Ammon's horn (tissue), 1 donor: ENCODE measurements at regions not wholly inside any gene's neighbourhood (a gene's known extent, or its start where the extent isn't known, plus 50 kb on each side); places are given as distances from the start of the nearest gene placed in this dataset.
"Not testable (repeated sequence)": the region's sequence is repeated elsewhere in the genome, so short reads cannot be mapped to it uniquely, and the experiment has no call there.

Experiments used
- DNase-seq: peaks from one replicate; pipeline ENCODE4 v3.0.0-alpha.2; 2016; ENCODE audit warnings: low spot score

DNA sequence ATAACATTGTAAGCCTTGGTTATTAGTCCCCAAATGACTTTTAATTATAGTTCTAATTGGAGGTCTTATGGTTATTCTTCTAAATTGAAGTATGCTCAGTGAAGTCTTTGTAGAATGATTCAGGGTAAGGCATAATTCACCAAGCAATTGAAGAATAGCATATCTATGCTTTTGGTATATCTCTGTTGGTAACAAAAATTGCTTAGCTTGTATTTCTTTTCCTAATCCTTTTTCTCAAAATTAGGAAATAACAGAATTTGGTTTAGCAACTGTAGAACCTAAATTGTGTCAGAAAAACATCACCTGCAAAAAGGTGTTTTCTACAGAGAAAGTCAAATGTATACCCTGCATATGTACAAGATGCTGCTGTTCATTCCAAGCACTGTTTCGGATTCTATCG, 189.2 kb upstream of the EPHA4 start:
- no peak for DNase-seq

DNA sequence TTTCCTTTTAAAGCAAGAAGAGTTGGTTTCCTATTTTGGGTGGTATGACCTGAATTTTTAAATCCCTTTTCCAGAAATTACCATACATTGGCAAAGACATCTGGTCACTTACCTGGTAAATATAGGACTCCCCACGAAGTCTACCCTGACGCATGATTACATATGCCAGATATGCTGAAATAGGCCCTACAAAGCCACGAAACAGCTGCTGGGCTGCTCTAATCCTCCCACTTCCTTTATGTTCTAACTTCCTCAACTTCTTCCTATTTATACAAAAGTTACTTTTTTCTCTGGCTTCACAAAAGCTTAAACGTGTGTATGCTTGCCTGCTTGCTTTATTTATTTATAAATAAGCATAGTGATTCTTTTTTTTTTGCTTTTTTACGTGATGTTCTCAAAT, 186.0 kb upstream of the EPHA4 start:
- no peak for DNase-seq

DNA sequence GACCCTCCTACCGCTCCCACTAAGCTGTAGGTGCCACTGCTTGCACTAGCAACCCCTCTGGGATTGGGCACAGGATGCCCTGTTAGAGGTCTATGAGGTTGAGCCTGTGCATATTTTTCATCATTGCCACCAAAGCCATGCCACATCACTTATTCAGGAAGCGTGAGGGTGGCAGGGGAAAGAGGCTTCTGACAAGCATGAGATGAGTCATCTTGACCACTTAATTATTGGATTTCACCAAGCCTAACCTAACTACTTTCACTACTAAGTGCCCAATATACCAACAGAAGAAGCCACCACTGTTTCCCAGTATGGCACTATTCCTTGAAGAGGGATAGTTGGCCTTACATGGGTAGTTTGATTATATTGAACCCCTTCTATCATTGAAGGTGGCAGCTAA, 181.3 kb upstream of the EPHA4 start:
- DNase-seq: no peak

DNA sequence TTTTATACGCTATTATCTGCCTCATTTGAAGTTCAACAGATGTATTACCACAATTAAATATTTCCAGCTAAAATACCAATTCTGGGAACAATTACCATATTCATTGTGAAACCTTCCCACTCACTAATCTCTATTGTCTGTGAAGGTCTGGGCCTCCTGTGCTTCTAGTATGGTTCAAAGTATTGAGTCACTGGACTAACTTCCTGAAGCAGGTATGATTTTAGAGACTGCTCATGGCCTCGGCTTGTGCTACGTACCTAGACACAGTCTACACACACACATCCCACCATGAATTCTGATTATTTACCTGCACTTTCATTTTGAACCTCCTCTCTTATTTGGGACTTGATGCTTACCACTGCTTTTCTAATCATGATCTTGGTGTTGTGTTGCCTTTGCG, 180.7 kb upstream of the EPHA4 start:
- DNase-seq: no peak

DNA sequence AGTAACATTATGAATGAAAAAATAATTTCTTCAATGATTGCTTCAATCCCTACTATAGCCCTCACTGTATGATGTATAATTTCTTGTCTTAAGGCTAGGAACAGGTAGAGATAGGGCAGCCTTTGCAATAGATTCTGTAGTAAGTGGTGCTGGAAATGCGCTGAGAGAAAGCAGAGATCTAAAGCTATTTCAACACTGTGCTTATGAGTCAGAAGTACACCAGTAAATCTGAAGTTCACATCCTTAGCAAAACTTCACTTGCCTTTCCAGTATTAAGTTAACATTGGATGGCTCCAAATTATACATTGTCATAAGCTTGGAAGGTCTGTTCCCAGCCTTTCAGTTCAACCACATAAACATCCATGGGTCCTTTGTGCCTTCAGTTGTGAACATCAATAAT, 178.2 kb upstream of the EPHA4 start:
- no peak for DNase-seq

DNA sequence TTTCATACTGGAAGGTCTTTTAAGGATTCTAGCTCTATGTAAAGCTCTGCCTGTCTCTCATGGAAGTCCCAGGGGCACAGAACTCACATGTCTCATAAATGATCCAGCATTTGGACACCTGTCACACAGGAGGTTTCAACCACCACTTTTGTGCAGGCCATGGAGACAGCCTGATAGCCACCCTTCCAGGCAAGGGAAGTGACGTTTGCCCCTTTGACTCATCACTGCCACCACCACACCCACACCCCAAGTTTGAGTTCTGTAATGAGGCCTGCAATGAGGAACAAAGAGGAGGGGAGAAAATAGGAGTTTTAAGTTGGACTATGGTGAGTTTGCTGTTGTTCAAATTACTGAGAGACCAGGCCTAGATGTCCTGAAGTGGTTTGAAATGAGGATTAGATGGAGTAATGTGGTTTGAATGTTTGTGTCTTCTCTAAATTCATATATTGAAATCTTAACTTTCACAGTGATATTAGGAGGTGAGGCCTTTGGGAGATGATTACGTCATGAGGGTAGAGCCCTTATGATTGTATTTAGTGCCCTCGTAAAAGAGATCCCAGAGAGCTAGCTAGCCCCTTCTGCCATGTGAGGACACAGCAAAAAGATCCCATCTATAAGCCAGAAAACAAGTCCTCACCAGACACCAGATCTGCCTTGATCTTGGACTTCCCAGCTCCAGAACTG, 175.3 kb upstream of the EPHA4 start:
- DNase-seq: no peak

DNA sequence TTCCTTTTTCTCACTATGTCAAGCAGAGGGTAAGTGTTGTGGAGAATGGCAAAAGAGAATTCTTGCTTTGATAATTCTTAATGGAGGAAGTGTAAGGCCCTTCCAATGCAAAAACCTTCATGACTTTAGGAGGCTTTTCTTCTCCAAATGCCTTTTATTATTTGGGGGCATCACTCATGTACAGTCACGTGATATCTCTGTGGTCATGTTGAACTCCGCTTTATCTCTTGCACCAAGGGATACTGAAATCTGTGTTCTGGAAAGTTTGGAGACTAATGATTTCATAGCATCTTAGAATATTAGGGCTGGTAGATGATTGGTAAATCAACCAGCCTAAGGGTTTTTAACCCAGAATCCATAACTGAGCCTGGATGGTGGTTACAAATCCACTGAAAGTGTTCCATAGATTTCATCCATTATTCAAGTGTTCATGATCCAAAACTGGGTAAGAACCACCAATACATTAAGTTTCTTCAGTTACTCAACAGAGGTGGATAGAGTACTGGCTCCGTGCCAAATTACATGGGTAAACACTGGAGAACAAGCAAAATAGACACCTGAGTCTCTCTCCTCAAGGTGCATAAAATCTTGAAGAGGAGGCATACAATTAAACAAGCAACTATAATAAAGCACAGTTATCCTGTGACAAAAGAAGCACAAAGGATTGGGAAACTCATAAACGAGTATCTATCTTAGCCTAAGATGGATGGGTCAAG, 169.6 kb upstream of the EPHA4 start:
- no peak for DNase-seq

DNA sequence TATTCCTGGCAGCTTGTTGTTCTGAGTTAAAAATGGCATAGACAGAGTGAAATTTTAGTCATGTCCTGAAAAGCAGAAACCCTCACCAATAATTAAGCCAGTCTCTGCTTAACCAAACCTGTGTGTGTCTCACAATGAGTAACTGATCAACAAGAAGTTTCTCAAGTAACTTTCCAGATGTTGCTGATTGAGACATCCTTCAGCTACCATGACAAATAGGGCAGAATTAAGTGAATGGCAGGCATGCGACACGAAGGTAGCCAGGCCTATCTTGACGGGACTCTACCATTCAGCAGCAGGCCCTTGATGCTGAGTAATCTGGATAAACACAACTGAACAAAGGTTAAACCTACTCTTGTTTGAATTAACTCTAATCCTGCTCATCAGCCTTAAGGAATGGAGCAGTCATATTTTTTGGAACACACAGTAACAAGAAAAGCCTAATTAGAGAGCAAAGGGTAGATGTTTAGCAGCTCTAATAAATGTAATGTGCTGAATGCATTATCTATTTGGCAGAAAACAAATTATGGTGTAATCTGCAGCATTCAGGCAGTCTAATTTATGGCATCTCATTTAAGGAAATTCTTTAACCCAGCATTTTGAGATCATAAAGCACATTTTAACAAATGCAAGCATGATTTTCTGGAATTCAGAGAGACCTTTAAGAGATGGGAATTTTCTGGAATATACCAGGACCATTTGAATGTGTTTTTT, 159.5 kb upstream of the EPHA4 start:
- DNase-seq: no peak

DNA sequence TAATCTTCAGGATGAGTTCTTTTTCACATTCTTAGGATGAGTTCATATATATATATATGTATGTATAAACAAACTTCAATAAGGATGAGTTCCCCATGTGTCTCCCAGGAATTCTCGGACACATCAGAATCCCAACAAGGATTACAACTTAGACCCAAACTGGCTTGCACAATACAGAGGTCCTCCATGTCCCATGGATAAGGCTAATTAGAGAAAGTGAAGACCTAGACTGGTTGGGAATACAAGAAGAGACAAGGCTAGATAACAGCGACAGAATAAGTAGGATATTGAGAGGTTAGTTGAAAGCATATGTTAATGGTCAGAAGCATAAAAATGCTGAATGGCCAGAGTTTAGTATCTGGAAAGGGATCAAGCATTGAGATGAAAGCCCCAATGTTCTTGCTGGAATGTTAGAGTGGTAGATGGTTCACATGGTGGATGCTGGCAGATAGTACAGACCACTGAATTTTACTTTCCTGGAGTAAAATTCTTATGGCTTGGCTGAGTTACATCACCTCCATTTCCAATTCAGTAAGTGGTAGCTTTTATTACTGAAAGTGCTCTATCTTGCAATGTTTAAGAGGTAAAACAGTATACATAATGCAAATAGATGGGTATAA, 154.9 kb upstream of the EPHA4 start:
- DNase-seq: no peak

DNA sequence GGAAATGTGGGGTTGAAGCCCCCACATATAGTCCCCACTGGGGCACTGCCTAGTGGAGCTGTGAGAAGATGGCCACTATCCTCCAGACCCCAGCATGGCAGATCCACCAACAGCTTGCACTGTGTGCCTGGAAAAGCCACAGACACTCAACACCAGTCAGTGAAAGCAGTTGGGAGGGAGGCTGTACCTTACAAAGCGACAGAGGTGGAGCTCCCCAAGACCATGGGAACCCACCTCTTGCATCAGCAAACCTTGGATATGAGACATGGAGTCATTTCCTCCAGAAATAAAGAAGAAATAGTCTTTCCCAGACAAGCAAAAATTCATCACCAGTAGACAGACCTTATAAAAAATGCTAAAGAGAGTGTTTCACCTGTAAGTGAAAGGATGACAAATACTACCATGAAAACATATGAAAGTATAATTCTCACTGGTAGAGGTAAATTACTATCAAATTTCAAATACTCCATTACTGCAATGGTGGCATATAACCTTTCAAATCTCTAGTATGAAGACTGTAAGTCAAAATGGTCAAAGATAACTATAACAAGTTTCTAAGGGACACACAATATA, 152.6 kb upstream of the EPHA4 start:
- DNase-seq: no peak

DNA sequence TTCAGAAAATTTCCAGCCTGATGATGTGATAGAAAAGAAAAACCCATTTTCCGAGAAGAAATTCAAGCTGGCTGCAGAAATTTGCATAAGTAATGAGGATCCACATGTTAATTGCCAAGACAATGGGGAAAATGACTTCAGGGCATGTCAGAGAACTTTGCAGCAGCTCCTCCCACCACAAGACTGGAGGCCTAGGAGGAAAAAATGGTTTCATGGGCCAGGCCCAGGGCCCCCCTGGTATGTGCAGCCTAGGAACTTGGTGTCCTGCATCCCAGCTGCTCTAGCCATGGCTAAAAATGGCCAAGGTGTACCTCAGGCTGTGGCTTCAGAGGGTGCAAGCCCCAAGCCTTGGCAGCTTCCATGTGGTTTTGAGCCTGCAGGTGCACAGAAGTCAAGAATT, 152.0 kb upstream of the EPHA4 start:
- DNase-seq: not testable (repeated sequence)

DNA sequence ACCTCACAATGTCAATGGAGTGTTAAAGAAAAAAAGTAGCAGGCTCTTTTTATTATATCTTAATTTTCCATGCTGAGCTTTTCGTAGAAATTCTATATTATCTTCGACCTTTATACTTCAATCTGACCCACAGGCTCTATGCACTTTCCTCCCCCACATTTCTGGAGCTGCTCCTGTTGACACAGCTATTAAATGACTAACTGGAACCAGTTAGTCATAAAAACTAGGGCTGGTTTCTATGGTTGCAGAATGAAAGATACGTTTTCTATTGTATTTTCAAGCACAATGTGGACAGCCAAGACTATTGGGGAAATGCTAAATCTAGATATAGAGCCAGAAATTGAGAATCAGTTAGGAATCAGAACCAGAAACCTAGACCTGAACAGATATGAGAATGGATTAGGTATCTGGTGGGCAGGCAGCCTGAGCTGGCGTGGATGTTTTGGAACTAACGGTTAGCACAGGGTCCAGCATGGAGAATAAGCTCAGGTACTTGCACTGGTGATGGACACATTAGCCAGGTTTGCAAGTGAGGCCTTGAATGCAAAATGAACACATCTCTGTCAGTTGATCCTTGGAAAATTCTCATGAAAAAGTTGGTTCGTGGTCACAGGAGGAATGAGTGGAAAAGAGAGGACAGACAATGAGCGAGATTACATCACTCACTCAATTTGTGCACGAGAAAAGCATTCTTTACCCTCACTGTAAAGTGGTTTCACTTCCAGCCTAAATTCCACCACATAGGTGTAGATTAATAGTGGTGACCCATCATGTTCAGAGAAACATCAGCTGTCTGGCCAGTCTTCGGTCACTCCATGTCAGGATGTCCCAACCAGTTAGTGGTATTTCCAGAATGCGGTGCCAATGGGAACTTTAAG, 144.6 kb upstream of the EPHA4 start:
- no peak for DNase-seq

DNA sequence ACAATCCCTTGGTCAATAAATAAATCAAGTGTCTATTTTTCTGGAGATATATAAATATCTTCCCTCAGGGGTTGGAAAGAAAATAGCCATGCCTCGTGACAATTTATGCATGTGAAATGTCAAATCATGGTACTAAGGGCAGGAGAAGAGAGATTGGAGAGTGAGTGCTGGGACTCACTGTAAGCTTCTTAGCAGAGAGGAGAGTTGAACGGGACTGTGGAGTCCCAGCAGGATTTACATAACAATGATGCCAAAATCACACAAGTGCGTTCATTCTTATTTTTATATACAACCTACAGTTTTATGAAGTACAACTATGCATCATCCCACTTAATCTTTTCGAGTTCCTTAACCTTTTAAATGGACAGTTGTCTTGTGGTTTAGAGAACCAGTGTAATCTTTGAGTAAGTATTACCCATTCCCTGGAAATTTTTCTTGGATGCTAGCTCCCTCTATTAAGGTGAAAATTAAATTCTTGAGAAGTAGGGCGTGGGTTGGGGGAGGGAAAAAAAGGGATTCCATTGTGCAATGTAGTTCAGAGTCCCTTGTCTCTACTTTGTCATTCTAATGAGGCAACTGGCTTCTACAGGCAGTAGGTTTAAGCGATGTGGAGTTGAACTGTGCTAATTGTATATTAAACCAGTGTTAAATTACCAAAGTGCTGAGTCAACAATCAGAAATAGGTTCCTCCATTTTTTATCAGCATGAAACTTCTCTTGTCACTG, 143.6 kb upstream of the EPHA4 start:
- no peak for DNase-seq

DNA sequence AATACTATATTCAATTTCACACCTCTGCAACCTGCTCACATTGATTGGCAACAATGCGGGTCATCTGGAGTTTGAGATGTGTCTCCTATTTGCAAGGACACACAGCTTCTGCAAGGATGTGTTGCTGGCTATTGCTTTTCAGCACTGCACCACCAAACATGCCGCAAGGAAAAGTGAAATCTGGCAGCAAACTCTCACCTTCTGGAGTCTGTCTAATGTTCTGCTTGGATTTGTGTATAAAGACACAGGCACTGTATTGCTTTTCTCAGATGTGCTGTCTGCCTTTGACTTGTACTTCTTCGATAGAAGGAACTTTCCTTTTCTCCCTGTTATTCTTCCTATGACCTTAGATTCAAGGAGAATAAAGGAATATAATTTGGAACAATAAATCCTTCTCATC, 138.6 kb upstream of the EPHA4 start:
- DNase-seq: no peak

DNA sequence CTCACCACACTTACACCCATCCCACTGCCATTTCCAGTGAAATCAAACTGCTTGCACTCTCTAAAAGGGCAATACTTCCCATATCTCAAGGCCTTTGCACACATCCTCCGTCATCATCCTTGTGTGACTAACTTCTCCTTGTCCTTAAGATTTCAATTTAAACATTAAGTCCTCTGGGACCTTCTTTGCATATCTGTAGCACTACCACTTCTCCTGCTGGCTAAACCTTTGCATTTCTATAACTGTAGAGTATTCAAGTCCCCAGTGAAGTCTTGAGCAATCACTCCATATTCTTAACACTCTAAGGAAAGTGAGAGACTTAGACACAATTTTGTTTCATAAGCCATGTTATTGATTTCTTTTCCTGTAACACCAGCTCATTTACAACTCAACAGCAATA, 136.8 kb upstream of the EPHA4 start:
- no peak for DNase-seq

DNA sequence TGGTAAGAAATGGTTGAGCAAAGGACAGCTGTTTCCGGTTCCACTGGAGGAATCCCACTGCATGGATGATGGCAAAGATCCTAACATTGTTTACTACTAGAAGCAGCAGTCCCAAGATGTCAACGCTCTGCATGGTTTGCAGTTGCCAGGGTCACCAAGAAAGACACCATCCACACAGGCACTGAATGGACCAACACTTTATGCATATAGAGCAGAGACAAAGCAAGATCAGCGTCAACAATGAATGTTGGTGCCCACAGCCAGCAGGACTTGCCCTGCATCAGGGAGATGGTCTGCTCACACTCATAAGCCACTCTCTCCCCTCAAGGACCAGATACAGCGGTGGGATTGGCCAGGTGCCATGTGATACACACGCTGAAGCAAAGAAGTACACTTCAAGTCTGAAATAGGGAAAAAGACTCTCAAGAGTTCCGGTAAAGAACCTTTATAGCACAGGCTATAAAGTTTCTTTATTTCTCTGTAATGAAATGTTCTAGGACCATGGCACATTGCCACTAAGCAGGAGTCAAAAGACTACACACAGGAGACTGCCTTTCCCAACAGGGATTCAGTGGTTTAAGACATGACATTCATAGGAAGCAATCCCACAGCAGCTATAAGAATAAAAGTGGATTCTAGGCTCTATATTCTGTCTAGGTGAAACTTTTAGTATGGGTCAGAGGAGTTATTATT, 133.2 kb upstream of the EPHA4 start:
- DNase-seq: no peak

DNA sequence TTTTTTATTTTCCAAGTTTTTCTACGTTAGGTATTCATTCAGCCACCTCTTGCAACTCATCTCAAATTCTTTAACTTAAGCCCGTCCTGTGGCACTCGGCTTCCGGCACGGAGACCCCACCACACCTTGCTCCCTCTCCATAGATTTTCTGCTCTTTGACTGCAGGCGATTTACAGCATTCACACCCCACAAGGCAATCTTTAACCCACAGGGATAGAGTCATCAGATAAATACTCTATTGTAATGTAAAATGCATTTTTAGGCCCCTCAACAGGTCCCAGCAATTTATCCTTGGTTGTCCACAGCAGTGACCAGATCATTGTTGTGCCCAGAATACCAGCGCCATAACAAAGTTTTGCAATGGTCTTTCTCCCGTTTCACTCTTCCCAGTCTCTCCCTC, 132.3 kb upstream of the EPHA4 start:
- DNase-seq: no peak

DNA sequence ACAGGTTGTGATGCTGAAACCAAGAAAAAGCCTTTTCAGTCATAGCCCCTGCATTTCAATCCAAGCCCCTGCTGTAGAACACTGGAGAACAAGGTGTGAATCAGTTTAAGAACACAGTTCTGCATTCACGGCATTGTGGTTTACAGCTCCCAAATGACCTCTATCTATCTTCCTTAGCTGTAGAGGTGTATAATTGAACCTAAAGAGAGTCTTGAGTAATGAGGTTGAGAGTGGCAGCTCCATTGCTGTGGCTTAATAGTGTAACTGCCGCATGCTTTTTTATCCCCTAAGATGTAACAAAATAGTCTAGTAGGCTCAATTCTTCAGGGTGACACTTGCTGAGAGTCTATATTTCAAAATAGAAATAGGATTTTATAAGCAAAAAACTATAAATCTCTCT, 121.3 kb upstream of the EPHA4 start:
- no peak for DNase-seq

DNA sequence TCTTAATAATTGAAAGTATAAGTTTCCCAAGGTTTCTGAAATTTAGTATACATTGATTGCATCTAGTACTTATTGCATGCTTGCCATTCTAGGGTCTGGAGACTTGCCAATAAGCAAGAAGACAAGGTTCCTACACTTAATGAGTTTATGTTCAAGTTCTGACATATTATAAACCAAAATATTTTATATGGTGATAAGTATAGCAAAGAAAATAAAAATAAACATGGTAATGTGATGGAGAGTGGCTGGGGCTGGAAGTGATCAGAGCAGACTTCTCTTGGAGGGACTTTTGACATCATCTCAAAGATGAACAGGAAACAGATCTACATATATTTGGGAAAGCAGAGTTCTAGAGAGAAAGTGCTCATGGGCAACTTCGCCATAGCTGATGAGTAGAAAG, 119.5 kb upstream of the EPHA4 start:
- DNase-seq: no peak

DNA sequence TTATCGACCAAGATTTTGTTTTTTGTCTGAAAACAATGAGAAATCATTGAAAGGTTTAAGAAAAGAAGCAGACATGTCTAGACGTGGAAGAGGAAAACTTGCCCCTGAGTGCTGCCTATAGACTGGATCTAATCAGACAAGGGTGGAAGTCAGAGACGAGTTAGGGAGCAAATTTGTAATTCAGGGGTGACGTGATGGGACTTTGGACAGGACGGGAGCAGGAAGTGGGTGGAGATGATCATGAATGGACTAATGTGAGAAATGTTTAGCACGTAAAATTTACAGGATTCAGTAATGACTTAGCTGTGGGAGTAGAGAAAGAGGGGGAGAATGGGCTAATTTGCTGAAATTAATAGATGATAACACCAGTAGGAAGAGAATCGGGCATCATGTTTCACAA, 117.0 kb upstream of the EPHA4 start:
- DNase-seq: no peak
